HepG2 (cell line): ENCODE measurements at regions not wholly inside any gene's neighbourhood (a gene's known extent, or its start where the extent isn't known, plus 50 kb on each side); places are given as distances from the start of the nearest gene placed in this dataset.

Source experiments
- AHDC1 ChIP-seq: sonication (generic); formaldehyde crosslinking; IDR thresholded peaks from 2 replicates; pipeline ENCODE4 v1.5.1; 2020; ENCODE audit warnings: mild to moderate bottlenecking, missing genetic modification reagents, borderline replicate concordance
- HNF4G ChIP-seq, 2 experiments: sonication (generic) in 1 of 2; formaldehyde crosslinking in 1 of 2; IDR thresholded peaks; 2 replicates each; pipeline versions ENCODE4 v1.4.0 to v1.6.1; 2011 to 2020; ENCODE audit warnings: borderline replicate concordance in 2 of 2, low read depth in 2 of 2, mild to moderate bottlenecking in 2 of 2, low read length in 1 of 2, missing genetic modification reagents in 1 of 2, moderate library complexity in 1 of 2
- KLF6 ChIP-seq: IDR thresholded peaks from 2 replicates; pipeline ENCODE4 v1.8.0; 2016; ENCODE audit warnings: missing biosample characterization, missing genetic modification reagents
- MEIS1 ChIP-seq: sonication (generic); formaldehyde crosslinking; IDR thresholded peaks from 2 replicates; pipeline ENCODE4 v1.9.0; 2021; ENCODE audit warnings: mild to moderate bottlenecking, missing genetic modification reagents, moderate library complexity, borderline replicate concordance
- MEIS2 ChIP-seq: sonication (generic); formaldehyde crosslinking; IDR thresholded peaks from 2 replicates; pipeline ENCODE4 v1.9.0; 2021; ENCODE audit warnings: mild to moderate bottlenecking, missing genetic modification reagents
- MYC ChIP-seq: sonication (generic); formaldehyde crosslinking; IDR thresholded peaks from 2 replicates; pipeline ENCODE4 v1.9.0; 2021; ENCODE audit warnings: missing genetic modification reagents, borderline replicate concordance
- MYPOP ChIP-seq: sonication (generic); formaldehyde crosslinking; IDR thresholded peaks from 2 replicates; pipeline ENCODE4 v1.8.1; 2023; ENCODE audit warnings: mild to moderate bottlenecking, moderate library complexity, missing genetic modification reagents
- NRL ChIP-seq: sonication (generic); formaldehyde crosslinking; IDR thresholded peaks from 2 replicates; pipeline ENCODE4 v1.5.0; 2020; ENCODE audit warnings: missing genetic modification reagents, mild to moderate bottlenecking, moderate library complexity, borderline replicate concordance
- RCOR2 ChIP-seq: IDR thresholded peaks from 2 replicates; pipeline ENCODE4 v1.6.1; 2016; ENCODE audit warnings: missing biosample characterization, missing genetic modification reagents
- REXO4 ChIP-seq: sonication (generic); formaldehyde crosslinking; IDR thresholded peaks from 2 replicates; pipeline ENCODE4 v1.8.0; 2022; ENCODE audit warnings: missing genetic modification reagents, mild to moderate bottlenecking, borderline replicate concordance
- SALL2 ChIP-seq: sonication (generic); formaldehyde crosslinking; IDR thresholded peaks from 2 replicates; pipeline ENCODE4 v1.8.1; 2023; ENCODE audit warnings: mild to moderate bottlenecking, missing genetic modification reagents, inconsistent platforms
- ZBTB44 ChIP-seq: sonication (generic); formaldehyde crosslinking; IDR thresholded peaks from 2 replicates; pipeline ENCODE4 v1.4.0; 2020; ENCODE audit warnings: missing genetic modification reagents
- ZNF124 ChIP-seq: sonication (generic); formaldehyde crosslinking; IDR thresholded peaks from 2 replicates; pipeline ENCODE4 v1.4.0; 2020; ENCODE audit warnings: missing genetic modification reagents
- ZNF20 ChIP-seq: sonication (generic); formaldehyde crosslinking; IDR thresholded peaks from 2 replicates; pipeline ENCODE4 v1.4.0; 2020; ENCODE audit warnings: mild to moderate bottlenecking, moderate library complexity, missing genetic modification reagents
- ZNF280D ChIP-seq: sonication (generic); formaldehyde crosslinking; IDR thresholded peaks from 2 replicates; pipeline ENCODE4 v1.5.1; 2020; ENCODE audit warnings: mild to moderate bottlenecking, missing genetic modification reagents
- ZNF564 ChIP-seq: sonication (generic); formaldehyde crosslinking; IDR thresholded peaks from 2 replicates; pipeline ENCODE4 v1.8.1; 2023; ENCODE audit warnings: mild to moderate bottlenecking, missing genetic modification reagents
- ZNF691 ChIP-seq: sonication (generic); formaldehyde crosslinking; IDR thresholded peaks from 2 replicates; pipeline ENCODE4 v1.4.0; 2020; ENCODE audit warnings: missing genetic modification reagents, low read depth, mild to moderate bottlenecking, borderline replicate concordance
- ZSCAN22 ChIP-seq: sonication (generic); formaldehyde crosslinking; IDR thresholded peaks from 2 replicates; pipeline ENCODE4 v1.4.0; 2020; ENCODE audit warnings: mild to moderate bottlenecking, missing genetic modification reagents

- no peak for TF ChIP-seq ZNF280D (CRISPR knock-in tag)
- no peak for TF ChIP-seq ZNF20 (CRISPR knock-in tag)
- TF ChIP-seq MEIS2 (CRISPR knock-in tag), result no peak; the same call in 1 of the 2 replicates
- peak; percentile 68; the same call in 1 of the 2 replicates for TF ChIP-seq HNF4G (IDR thresholded peaks at IDR 0.05; ENCODE audit: borderline replicate concordance, low read depth, low read length)
- peak; percentile 78; the same call in 1 of the 2 replicates for TF ChIP-seq HNF4G (CRISPR knock-in tag; IDR thresholded peaks at IDR 0.05; ENCODE audit: borderline replicate concordance, low read depth)
- TF ChIP-seq MYC, result no peak
- no peak for TF ChIP-seq ZSCAN22
- no peak for TF ChIP-seq ZNF691 (CRISPR knock-in tag)
- no peak for TF ChIP-seq ZBTB44 (CRISPR knock-in tag)
- peak; percentile 79 for TF ChIP-seq RCOR2
- no peak for TF ChIP-seq ZNF124 (CRISPR knock-in tag)
- TF ChIP-seq SALL2 (CRISPR knock-in tag), result no peak
- no peak for TF ChIP-seq ZNF564
- no peak for TF ChIP-seq REXO4 (CRISPR knock-in tag)
- no peak for TF ChIP-seq NRL
- TF ChIP-seq AHDC1 (CRISPR knock-in tag), result peak; percentile 80; the same call in 1 of the 2 replicates
- no peak for TF ChIP-seq MEIS1
- TF ChIP-seq MYPOP (CRISPR knock-in tag), result no peak
- no peak for TF ChIP-seq KLF6 (CRISPR knock-in tag)
Observed at GRCh38 chr11:19508165-19508564, 204.5 kb upstream of the NAV2 start (continued).
